SK-N-SH treated with all-trans-retinoic acid at 6 μM for 48 hours (cell line): ENCODE measurements at regions not wholly inside any gene's neighbourhood (a gene's known extent, or its start where the extent isn't known, plus 50 kb on each side); places are given as distances from the start of the nearest gene placed in this dataset.
"Not testable (repeated sequence)": the region's sequence is repeated elsewhere in the genome, so short reads cannot be mapped to it uniquely, and the experiment has no call there.

ENCODE experiments used
- ATAC-seq: fragments of 200-7000 bp; cut with Tn5 transposase; 3 replicates; pipeline ENCODE4 v1.9.1; 2020; ENCODE audit warnings: mild to moderate bottlenecking, moderate library complexity
- ARNTL ChIP-seq: fragments of 450-650 bp; formaldehyde crosslinking; IDR thresholded peaks from 2 replicates; pipeline ENCODE4 v1.5.0; 2020; ENCODE audit warnings: low read depth, mild to moderate bottlenecking, moderate library complexity, borderline replicate concordance
- BACH2 ChIP-seq: fragments of 250-450 bp; sonication (Bioruptor Pico); IDR thresholded peaks from 2 replicates; pipeline ENCODE4 v1.9.0; 2021; ENCODE audit warnings: mild to moderate bottlenecking, borderline replicate concordance
- ESRRG ChIP-seq: fragments of 250-450 bp; sonication (Bioruptor Pico); IDR thresholded peaks from 2 replicates; pipeline ENCODE4 v1.6.1; 2021; ENCODE audit warnings: mild to moderate bottlenecking
- GLIS3 ChIP-seq: fragments of 250-450 bp; sonication (Bioruptor Pico); IDR thresholded peaks from 2 replicates; pipeline ENCODE4 v1.5.0; 2020; ENCODE audit warnings: mild to moderate bottlenecking, moderate library complexity
- ISL1 ChIP-seq: fragments of 250-450 bp; sonication (Bioruptor Pico); IDR thresholded peaks from 2 replicates; pipeline ENCODE4 v2.1.2; 2022; ENCODE audit warnings: mild to moderate bottlenecking, moderate library complexity
- OSR1 ChIP-seq: fragments of 250-450 bp; sonication (Bioruptor Pico); IDR thresholded peaks from 2 replicates; pipeline ENCODE4 v1.8.0; 2022; ENCODE audit warnings: moderate library complexity, mild to moderate bottlenecking, inconsistent platforms
- PPARA ChIP-seq: fragments of 250-450 bp; sonication (Bioruptor Pico); IDR thresholded peaks from 2 replicates; pipeline ENCODE4 v1.5.0; 2020; ENCODE audit warnings: mild to moderate bottlenecking, borderline replicate concordance
- RARB ChIP-seq: fragments of 250-450 bp; sonication (Bioruptor Pico); IDR thresholded peaks from 2 replicates; pipeline ENCODE4 v1.8.0; 2021; ENCODE audit warnings: mild to moderate bottlenecking, moderate library complexity
- SNAI2 ChIP-seq: fragments of 250-450 bp; sonication (Bioruptor Pico); IDR thresholded peaks from 2 replicates; pipeline ENCODE4 v1.5.0; 2020; ENCODE audit warnings: mild to moderate bottlenecking, moderate library complexity
- TCF4 ChIP-seq: fragments of 250-450 bp; sonication (Bioruptor Pico); IDR thresholded peaks from 2 replicates; pipeline ENCODE4 v1.8.0; 2021; ENCODE audit warnings: mild to moderate bottlenecking, moderate library complexity, borderline replicate concordance
- ZFP3 ChIP-seq: fragments of 250-450 bp; sonication (Bioruptor Pico); IDR thresholded peaks from 2 replicates; pipeline ENCODE4 v1.5.0; 2020; ENCODE audit warnings: mild to moderate bottlenecking, moderate library complexity
- ZFP30 ChIP-seq: fragments of 450-650 bp; formaldehyde crosslinking; IDR thresholded peaks from 2 replicates; pipeline ENCODE4 v1.5.0; 2022; ENCODE audit warnings: mild to moderate bottlenecking, moderate library complexity
- ZNF565 ChIP-seq: fragments of 450-650 bp; formaldehyde crosslinking; conservative IDR thresholded peaks from 2 replicates; pipeline ENCODE4 v1.5.0; 2020; ENCODE audit warnings: low read depth, mild to moderate bottlenecking, moderate library complexity
- ZNF70 ChIP-seq: fragments of 450-650 bp; formaldehyde crosslinking; IDR thresholded peaks from 2 replicates; pipeline ENCODE4 v1.5.0; 2020; ENCODE audit warnings: mild to moderate bottlenecking, moderate library complexity
- ZNF8 ChIP-seq: fragments of 450-650 bp; formaldehyde crosslinking; IDR thresholded peaks from 2 replicates; pipeline ENCODE4 v1.5.0; 2020; ENCODE audit warnings: mild to moderate bottlenecking, moderate library complexity
- TF ChIP-seq, protein P1 (sequence below): fragments of 250-450 bp; sonication (Bioruptor Pico); IDR thresholded peaks from 2 replicates; pipeline ENCODE4 v1.5.1; 2020; ENCODE audit warnings: low read depth, mild to moderate bottlenecking, moderate library complexity
- TF ChIP-seq, protein P2 (sequence below): fragments of 250-450 bp; sonication (Bioruptor Pico); IDR thresholded peaks from 2 replicates; pipeline ENCODE4 v1.5.0; 2020; ENCODE audit warnings: mild to moderate bottlenecking, moderate library complexity
- TF ChIP-seq, protein P3 (sequence below): fragments of 250-450 bp; sonication (Bioruptor Pico); IDR thresholded peaks from 2 replicates; pipeline ENCODE4 v1.8.0; 2020; ENCODE audit warnings: mild to moderate bottlenecking, moderate library complexity, borderline replicate concordance

DNA sequence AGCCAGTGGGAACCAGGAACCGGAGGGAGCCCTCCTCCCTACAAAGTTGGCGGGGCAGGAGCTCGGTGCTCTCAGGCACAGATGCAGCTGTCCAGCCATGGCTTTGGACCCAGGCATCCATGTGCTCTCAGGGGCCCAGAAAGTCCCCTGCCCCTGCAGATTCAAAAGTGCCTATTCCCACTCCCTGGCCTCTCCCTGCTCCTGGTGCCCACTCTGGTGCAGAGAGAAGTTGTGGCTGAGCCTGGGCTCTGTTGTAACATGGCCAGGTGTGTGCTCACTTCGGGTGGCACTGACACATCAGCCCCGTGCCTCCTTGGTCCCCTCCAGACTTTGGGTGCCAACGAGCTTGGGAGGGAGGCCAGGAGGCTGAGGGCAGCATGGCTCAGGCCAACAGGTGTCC lies 315.8 kb upstream of the KYNU start:
- TF ChIP-seq ARNTL (CRISPR knock-in tag) (no peak), BACH2 (no peak), GLIS3 (no peak), ISL1 (CRISPR knock-in tag) (no peak), ZFP30 (CRISPR knock-in tag) (no peak), ZFP3 (CRISPR knock-in tag) (no peak), RARB (CRISPR knock-in tag) (no peak), SNAI2 (CRISPR knock-in tag) (no peak), OSR1 (CRISPR knock-in tag) (no peak), ZNF8 (CRISPR knock-in tag) (no peak), ZNF70 (CRISPR knock-in tag) (no peak), ZNF565 (CRISPR knock-in tag) (no peak), ESRRG (CRISPR knock-in tag) (no peak), PPARA (CRISPR knock-in tag) (no peak)
- TF ChIP-seq, protein P1, sequence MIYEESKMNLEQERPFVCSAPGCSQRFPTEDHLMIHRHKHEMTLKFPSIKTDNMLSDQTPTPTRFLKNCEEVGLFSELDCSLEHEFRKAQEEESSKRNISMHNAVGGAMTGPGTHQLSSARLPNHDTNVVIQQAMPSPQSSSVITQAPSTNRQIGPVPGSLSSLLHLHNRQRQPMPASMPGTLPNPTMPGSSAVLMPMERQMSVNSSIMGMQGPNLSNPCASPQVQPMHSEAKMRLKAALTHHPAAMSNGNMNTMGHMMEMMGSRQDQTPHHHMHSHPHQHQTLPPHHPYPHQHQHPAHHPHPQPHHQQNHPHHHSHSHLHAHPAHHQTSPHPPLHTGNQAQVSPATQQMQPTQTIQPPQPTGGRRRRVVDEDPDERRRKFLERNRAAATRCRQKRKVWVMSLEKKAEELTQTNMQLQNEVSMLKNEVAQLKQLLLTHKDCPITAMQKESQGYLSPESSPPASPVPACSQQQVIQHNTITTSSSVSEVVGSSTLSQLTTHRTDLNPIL (CRISPR knock-in tag): no peak
- TF ChIP-seq, protein P2, sequence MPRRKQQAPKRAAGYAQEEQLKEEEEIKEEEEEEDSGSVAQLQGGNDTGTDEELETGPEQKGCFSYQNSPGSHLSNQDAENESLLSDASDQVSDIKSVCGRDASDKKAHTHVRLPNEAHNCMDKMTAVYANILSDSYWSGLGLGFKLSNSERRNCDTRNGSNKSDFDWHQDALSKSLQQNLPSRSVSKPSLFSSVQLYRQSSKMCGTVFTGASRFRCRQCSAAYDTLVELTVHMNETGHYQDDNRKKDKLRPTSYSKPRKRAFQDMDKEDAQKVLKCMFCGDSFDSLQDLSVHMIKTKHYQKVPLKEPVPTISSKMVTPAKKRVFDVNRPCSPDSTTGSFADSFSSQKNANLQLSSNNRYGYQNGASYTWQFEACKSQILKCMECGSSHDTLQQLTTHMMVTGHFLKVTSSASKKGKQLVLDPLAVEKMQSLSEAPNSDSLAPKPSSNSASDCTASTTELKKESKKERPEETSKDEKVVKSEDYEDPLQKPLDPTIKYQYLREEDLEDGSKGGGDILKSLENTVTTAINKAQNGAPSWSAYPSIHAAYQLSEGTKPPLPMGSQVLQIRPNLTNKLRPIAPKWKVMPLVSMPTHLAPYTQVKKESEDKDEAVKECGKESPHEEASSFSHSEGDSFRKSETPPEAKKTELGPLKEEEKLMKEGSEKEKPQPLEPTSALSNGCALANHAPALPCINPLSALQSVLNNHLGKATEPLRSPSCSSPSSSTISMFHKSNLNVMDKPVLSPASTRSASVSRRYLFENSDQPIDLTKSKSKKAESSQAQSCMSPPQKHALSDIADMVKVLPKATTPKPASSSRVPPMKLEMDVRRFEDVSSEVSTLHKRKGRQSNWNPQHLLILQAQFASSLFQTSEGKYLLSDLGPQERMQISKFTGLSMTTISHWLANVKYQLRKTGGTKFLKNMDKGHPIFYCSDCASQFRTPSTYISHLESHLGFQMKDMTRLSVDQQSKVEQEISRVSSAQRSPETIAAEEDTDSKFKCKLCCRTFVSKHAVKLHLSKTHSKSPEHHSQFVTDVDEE (CRISPR knock-in tag): no peak
- TF ChIP-seq, protein P3, sequence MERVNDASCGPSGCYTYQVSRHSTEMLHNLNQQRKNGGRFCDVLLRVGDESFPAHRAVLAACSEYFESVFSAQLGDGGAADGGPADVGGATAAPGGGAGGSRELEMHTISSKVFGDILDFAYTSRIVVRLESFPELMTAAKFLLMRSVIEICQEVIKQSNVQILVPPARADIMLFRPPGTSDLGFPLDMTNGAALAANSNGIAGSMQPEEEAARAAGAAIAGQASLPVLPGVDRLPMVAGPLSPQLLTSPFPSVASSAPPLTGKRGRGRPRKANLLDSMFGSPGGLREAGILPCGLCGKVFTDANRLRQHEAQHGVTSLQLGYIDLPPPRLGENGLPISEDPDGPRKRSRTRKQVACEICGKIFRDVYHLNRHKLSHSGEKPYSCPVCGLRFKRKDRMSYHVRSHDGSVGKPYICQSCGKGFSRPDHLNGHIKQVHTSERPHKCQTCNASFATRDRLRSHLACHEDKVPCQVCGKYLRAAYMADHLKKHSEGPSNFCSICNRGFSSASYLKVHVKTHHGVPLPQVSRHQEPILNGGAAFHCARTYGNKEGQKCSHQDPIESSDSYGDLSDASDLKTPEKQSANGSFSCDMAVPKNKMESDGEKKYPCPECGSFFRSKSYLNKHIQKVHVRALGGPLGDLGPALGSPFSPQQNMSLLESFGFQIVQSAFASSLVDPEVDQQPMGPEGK (CRISPR knock-in tag): no peak

DNA sequence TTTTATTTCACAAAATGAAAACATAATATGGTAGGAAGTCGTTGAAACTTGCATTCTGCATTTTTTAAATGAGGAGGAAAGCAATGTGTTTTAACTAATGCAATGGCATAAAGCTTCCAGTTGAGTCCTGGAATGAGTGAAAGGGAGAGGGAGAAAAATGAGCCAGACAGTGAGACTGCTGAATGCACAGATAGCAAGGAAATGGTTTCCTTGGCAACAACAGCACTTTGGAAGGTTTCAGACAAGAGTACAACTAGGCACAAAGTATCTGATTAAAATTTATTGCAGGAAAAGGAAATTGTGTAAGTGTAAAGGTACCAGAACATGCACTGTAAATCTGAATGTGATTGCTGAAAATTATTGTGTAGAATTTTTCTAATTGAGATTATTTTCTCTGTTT lies 320.1 kb upstream of the KYNU start:
- TF ChIP-seq ZNF70 (CRISPR knock-in tag): no peak
- TF ChIP-seq ZNF565 (CRISPR knock-in tag): no peak
- TF ChIP-seq TCF4: no peak
- TF ChIP-seq, protein P2 (CRISPR knock-in tag): no peak
- no peak for TF ChIP-seq RARB (CRISPR knock-in tag)
- TF ChIP-seq, protein P3 (CRISPR knock-in tag): no peak
- ATAC-seq: peak; percentile 40; the same call in 1 of the 3 replicates

More for the DNA sequence above, 315.8 kb upstream of the KYNU start:
- no peak for ATAC-seq

DNA sequence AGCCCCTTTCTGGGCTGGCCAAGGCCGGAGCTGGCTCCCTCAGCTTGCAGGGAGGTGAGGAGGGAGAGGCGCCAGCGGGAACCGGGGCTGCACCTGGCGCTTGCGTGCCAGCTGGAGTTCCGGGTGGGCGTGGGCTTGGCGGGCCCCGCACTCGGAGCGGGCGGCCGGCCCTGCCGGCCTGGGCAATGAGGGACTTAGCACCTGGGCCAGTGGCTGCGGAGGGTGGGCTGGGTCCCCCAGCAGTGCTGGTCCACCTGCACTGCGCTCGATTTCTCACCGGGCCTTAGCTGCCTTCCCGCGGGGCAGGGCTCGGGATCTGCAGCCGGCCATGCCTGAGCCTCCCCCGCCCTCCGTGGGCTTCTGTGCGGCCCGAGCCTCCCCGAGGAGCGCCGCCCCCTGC lies 331.5 kb upstream of the KYNU start:
- not testable (repeated sequence) for ATAC-seq

DNA sequence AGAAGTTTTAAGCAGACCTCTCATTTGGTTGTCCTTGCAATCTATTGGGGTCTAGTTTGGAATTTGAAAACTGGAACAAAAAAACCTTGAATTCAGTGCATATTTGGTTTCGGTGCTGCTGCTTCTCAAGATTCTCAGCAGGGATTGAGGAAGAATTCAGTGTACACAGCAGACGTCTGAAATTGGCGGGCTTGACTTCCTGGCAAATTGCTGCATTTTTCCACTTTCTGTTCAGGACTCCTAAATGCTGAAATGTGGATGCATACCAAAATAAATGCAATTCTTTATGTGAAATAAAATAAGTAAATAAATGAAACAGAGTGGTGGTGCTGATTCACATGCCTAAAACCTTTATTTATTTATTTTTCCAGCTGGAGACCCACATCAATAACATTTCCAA lies 332.4 kb upstream of the KYNU start:
- ATAC-seq: no peak
- TF ChIP-seq ARNTL (CRISPR knock-in tag): no peak
